ENCODE measurements at regions not wholly inside any gene's neighbourhood (a gene's known extent, or its start where the extent isn't known, plus 50 kb on each side); places are given as distances from the start of the nearest gene placed in this dataset.

DNA sequence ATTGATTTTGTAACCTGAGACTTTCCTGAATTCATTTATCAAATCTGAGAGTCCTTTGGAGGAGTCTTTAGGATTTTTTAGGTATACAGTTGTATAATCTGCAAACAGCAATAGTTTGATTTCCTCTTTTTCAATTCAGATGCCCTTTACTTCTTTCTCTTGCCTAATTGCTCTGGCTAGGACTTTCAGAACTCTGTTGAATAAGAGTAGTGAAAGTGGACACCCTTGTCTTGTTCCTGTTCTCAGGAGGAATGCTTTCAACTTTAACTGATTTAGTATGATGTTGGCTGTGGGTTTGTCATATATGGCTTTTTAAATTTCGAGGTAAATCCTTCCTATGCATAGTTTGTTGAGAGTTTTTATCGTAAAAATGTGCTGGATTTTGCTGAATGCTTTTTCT, 227.4 kb downstream of the CSNK2A3 start:
- H3K4me3 ChIP-seq (ENCODE audit: low read length), result no peak overlapping the region
- DNase-seq (ENCODE audit: low read depth), result no peak
- TF ChIP-seq, protein P1, sequence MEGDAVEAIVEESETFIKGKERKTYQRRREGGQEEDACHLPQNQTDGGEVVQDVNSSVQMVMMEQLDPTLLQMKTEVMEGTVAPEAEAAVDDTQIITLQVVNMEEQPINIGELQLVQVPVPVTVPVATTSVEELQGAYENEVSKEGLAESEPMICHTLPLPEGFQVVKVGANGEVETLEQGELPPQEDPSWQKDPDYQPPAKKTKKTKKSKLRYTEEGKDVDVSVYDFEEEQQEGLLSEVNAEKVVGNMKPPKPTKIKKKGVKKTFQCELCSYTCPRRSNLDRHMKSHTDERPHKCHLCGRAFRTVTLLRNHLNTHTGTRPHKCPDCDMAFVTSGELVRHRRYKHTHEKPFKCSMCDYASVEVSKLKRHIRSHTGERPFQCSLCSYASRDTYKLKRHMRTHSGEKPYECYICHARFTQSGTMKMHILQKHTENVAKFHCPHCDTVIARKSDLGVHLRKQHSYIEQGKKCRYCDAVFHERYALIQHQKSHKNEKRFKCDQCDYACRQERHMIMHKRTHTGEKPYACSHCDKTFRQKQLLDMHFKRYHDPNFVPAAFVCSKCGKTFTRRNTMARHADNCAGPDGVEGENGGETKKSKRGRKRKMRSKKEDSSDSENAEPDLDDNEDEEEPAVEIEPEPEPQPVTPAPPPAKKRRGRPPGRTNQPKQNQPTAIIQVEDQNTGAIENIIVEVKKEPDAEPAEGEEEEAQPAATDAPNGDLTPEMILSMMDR (conservative IDR thresholded peaks at IDR 0.05; ENCODE audit: low read depth, low read length), result no peak

DNA sequence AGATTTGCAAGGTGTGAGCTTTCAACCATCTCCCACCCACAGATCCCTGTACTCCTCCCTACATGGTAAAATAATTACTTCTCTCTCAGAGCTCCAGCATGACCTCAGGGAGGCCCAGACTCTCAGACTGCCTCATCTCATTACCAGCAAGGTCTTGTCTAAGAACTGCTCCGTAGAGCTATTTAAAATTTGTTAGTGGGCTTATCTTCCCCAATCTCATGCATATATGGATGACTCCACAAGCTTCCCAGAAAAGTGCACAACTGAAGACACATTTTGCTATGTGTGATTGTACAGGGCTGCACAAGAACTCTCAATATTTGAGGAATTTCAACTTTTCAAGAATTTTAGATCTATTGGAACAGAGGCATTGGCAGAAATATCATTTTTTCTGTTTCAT, 230.3 kb downstream of the CSNK2A3 start:
- TF ChIP-seq, protein P1 (conservative IDR thresholded peaks at IDR 0.05; ENCODE audit: low read depth, low read length), result no peak
- DNase-seq (ENCODE audit: low read depth), result no peak
- no peak overlapping the region for H3K4me3 ChIP-seq (ENCODE audit: low read length)

DNA sequence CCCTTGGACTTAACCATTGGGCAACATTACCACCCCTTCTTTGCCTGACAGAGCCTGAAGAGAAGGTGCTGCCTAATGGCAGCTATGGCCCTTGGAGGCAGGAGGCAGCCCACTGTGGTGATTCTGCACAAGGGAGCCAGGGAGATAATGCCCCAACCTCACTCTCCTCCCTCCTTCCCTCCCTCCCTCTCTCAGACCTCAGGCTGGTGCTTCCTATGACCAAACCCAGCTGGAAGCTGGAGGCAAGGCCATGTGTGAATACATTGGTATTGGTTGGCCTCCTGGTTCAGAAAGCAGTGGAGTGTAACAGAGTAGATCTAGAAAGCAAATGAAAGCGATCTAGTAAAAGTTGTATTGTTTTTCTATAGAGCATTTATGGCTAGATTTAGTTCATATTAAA, 233.1 kb downstream of the CSNK2A3 start:
- TF ChIP-seq, protein P1 (conservative IDR thresholded peaks at IDR 0.05; ENCODE audit: low read depth, low read length), result no peak
- no peak overlapping the region for H3K4me3 ChIP-seq (ENCODE audit: low read length)
- no peak for DNase-seq (ENCODE audit: low read depth)

DNA sequence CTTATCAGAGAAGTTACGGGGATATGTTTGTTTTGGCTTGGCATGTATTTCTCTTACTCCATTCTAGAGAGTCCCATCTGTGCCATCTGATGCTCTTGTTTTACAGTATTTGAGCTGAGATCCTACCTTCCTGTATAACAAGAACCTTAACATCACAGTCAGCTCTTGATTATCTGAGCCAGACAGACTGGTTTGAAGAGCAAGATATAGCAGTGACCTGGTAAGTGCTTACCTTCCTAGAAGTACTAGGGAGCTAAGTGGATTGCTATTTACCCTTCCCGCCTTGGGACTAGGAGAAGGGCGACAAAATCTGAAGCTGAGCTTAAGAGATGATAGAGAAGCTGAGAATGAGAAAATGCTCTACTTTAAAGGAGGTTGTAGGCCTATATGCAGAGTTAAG, 235.3 kb downstream of the CSNK2A3 start:
- TF ChIP-seq, protein P1 (conservative IDR thresholded peaks at IDR 0.05; ENCODE audit: low read depth, low read length), result no peak
- DNase-seq (ENCODE audit: low read depth), result no peak
- H3K4me3 ChIP-seq (ENCODE audit: low read length), result no peak overlapping the region

DNA sequence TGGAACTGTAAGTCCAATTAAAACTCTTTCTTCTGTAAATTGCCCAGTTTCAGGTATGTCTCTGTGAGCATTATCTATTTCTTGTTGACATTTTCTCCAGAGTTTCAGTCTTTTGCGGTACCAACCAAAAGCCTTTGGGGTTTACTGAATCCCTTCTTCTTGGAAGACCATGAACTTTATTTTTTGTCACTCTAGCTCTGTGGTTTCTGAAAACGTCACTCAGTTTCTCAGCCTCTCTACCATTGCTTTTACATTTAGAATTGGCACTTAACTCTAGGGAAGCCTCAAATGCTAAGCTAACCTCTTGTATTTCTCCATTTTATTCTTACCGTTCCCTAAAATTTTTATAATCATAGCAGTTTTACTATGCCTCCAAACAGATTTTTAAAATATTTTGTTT, 237.6 kb downstream of the CSNK2A3 start:
- DNase-seq (ENCODE audit: low read depth), result no peak
- no peak overlapping the region for H3K4me3 ChIP-seq (ENCODE audit: low read length)
- TF ChIP-seq, protein P1 (conservative IDR thresholded peaks at IDR 0.05; ENCODE audit: low read depth, low read length), result no peak

DNA sequence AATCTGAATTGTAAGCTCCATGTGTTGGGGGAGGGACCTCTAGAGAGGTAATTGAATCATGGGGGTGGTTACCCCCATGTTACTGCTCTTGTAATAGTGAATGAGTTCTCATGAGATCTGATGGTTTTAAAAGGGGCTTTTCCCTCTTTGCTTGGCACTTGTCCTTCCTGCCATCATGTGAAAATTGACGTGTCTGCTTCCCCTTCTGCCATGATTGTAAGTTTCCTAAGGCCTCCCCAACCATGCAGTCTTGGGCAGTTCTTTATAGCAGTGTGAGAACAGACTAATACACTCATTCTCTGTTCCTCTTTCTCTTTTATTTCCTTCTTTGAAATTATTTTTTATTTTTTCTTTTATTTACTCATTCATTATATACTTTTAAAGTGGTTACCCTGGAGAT, 239.4 kb downstream of the CSNK2A3 start:
- DNase-seq (ENCODE audit: low read depth), result no peak
- TF ChIP-seq, protein P1 (conservative IDR thresholded peaks at IDR 0.05; ENCODE audit: low read depth, low read length), result no peak
- no peak overlapping the region for H3K4me3 ChIP-seq (ENCODE audit: low read length)

DNA sequence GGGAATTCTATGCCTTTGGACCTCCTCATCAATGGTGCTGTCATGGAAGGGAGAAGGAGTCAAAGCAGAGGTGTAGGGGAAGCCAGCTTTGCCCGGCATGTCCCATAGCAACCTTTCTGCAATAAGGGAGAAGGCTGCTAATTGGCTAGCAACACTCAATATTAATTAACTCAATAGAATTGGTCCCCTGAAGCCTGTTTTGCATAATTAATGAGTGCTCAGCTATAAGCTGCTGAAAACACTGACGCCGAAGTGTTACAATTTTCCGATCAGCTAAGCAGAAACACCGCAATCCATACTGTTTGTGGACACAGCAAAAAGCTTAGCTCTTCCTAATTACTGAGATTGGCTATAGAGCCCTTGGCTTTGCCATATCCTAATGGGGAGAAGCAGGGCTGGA, 245.0 kb downstream of the CSNK2A3 start:
- no peak overlapping the region for H3K4me3 ChIP-seq (ENCODE audit: low read length)
- TF ChIP-seq, protein P1 (conservative IDR thresholded peaks at IDR 0.05; ENCODE audit: low read depth, low read length), result no peak
- DNase-seq (ENCODE audit: low read depth), result no peak
